Upper lobe of left lung (tissue), 6 donors: ENCODE measurements at regions not wholly inside any gene's neighbourhood (a gene's known extent, or its start where the extent isn't known, plus 50 kb on each side); places are given as distances from the start of the nearest gene placed in this dataset.

Source experiments
- ATAC-seq, 2 donors: fragments of 200-7000 bp; cut with Tn5 transposase; one replicate each; pipeline ENCODE4 v1.9.1; 2022; ENCODE audit warnings: mild to moderate bottlenecking in 2 of 2, moderate library complexity in 2 of 2; ENCODE audit not compliant: low FRiP score in 2 of 2
- DNase-seq, 2 donors: peaks; one replicate each; pipeline ENCODE4 v3.0.0-alpha.2; 2019 to 2020
- H3K27ac ChIP-seq, 4 donors: fragments of 200-600 bp; sonication (generic); one replicate each; pipeline ENCODE4 v1.5.1; 2016 to 2019
- H3K27me3 ChIP-seq, 4 donors: fragments of 200-600 bp; sonication (generic); one replicate each; pipeline ENCODE4 v1.5.1; 2017 to 2019
- H3K36me3 ChIP-seq, 4 donors: fragments of 200-600 bp; sonication (generic); one replicate each; pipeline ENCODE4 v1.5.1; 2016 to 2019
- H3K4me1 ChIP-seq, 4 donors: fragments of 200-600 bp; sonication (generic); one replicate each; pipeline ENCODE4 v1.5.1; 2018 to 2019
- H3K4me3 ChIP-seq, 4 donors: fragments of 200-600 bp; sonication (generic); one replicate each; pipeline ENCODE4 v1.5.1; 2017 to 2019; ENCODE audit warnings: mild to moderate bottlenecking in 2 of 4, moderate library complexity in 1 of 4
- H3K9me3 ChIP-seq, 4 donors: fragments of 200-600 bp; sonication (generic); one replicate each; pipeline ENCODE4 v1.5.1; 2018 to 2019
- EP300 ChIP-seq, 4 donors: sonication (generic); formaldehyde crosslinking; IDR thresholded peaks; one replicate each; pipeline ENCODE4 v1.5.1; 2017; ENCODE audit warnings: antibody characterized with exemption in 4 of 4, control low read depth in 2 of 4
- POLR2A ChIP-seq, 4 donors: fragments of 450-650 bp; IDR thresholded peaks; one replicate each; pipeline ENCODE4 v1.5.1; 2016 to 2017; ENCODE audit warnings: antibody characterized with exemption in 4 of 4, mild to moderate bottlenecking in 2 of 4
- POLR2AphosphoS5 ChIP-seq, 2 donors: sonication (generic); formaldehyde crosslinking; IDR thresholded peaks; one replicate each; pipeline ENCODE4 v1.5.1; 2017; ENCODE audit warnings: antibody characterized with exemption in 2 of 2
- WGBS, 2 donors: methylation state at CpG; one replicate each; pipeline ENCODE4 v1.1.5; 2017 to 2018; 5-methylcytosine and 5-hydroxymethylcytosine counted together
- TF ChIP-seq, protein P1 (sequence below), 6 experiments: fragments of 450-650 bp in 4 of 6; fragments of 200-600 bp in 2 of 6; sonication (generic) in 2 of 6; IDR thresholded peaks; one replicate each; pipeline ENCODE4 v1.5.1; 2016 to 2019; ENCODE audit warnings: antibody characterized with exemption in 6 of 6
- donor health status: DM: no; HTN: no; CAD: no; lungs with moderate emphysema.
- donor health status: DM: no; HTN: yes; CAD: no; lungs with severe emphysema.

DNA sequence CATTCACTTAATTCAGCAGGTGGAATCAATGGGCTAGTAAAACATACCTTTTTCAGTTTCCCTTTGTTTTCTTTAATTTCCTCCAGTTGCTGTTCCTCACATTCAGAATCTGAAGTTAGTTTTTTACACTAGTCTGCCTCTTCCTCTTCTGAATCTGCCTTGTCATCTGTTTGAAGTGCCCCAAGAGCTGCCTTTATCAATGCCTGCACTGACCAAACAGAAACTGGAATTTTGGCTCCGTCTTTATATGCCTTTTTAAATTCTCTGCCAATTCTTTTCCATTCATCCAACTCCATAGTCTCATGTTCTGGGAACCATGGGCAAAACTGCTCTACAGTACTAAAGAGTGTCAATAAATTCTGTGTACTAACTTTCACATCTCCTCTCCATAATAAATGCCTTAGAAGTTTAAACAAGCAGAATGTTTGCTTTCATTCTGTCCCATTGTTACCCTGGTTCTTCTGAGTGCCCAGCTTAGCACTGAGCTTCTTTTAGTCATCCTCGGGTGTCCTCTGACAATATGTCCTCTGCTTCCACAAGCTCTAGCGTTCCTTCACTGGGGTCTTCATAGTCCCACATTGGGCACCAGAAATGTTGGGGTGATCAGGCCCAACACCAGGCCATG lies 154.2 kb downstream of the ZNF486 start:
- Histone ChIP-seq H3K36me3 (no peaks in the 10 kb centered on the region), H3K27ac (no peak overlapping the region), H3K4me1 (no peaks in the 10 kb centered on the region), H3K4me3 (no peak overlapping the region), H3K27me3 (no peaks in the 10 kb centered on the region), H3K9me3 (peaks cover 0 to 5% (median 0%) of the 10 kb centered on the region in 4 donors)
- 68 to 71% methylated on average over 3 of the region's 3 CpGs for WGBS, 2 donors
- TF ChIP-seq, protein P1, sequence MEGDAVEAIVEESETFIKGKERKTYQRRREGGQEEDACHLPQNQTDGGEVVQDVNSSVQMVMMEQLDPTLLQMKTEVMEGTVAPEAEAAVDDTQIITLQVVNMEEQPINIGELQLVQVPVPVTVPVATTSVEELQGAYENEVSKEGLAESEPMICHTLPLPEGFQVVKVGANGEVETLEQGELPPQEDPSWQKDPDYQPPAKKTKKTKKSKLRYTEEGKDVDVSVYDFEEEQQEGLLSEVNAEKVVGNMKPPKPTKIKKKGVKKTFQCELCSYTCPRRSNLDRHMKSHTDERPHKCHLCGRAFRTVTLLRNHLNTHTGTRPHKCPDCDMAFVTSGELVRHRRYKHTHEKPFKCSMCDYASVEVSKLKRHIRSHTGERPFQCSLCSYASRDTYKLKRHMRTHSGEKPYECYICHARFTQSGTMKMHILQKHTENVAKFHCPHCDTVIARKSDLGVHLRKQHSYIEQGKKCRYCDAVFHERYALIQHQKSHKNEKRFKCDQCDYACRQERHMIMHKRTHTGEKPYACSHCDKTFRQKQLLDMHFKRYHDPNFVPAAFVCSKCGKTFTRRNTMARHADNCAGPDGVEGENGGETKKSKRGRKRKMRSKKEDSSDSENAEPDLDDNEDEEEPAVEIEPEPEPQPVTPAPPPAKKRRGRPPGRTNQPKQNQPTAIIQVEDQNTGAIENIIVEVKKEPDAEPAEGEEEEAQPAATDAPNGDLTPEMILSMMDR (IDR thresholded peaks at IDR 0.05) = no peak
- TF ChIP-seq POLR2AphosphoS5 (IDR thresholded peaks at IDR 0.05) = no peak
- TF ChIP-seq EP300 (IDR thresholded peaks at IDR 0.05) = no peak
- no peak for TF ChIP-seq POLR2A (IDR thresholded peaks at IDR 0.05)
- no peak for DNase-seq
- ATAC-seq = no peak

DNA sequence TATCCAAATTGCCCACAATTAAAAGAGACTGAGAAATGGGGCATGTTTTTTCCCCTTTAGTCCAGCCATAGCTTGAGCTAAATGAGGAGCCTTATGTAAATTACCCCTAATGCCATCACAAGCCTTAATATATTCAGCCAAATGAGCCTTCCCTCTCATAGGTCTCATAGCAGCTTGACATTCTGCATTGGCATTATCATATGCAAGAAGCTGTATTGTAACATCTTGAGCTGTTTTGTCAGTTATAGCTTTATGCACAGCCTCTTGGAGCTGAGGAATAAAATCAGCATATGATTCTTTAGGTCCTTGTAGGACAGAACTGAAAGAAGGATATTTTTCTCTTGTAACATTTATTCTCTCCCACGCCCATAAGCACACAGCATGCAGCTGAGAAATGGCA lies 153.2 kb downstream of the ZNF486 start:
- H3K4me1 ChIP-seq = no peaks in the 10 kb centered on the region
- no peak for DNase-seq
- ATAC-seq = no peak
- H3K9me3 ChIP-seq = peaks cover 0 to 5% (median 0%) of the 10 kb centered on the region in 4 donors
- 72 to 92% methylated on average over 1 of the region's 1 CpG for WGBS, 2 donors
- H3K27ac ChIP-seq = no peak overlapping the region
- no peak overlapping the region for H3K4me3 ChIP-seq
- TF ChIP-seq POLR2A (IDR thresholded peaks at IDR 0.05) = no peak
- H3K36me3 ChIP-seq = no peaks in the 10 kb centered on the region
- H3K27me3 ChIP-seq = no peaks in the 10 kb centered on the region

DNA sequence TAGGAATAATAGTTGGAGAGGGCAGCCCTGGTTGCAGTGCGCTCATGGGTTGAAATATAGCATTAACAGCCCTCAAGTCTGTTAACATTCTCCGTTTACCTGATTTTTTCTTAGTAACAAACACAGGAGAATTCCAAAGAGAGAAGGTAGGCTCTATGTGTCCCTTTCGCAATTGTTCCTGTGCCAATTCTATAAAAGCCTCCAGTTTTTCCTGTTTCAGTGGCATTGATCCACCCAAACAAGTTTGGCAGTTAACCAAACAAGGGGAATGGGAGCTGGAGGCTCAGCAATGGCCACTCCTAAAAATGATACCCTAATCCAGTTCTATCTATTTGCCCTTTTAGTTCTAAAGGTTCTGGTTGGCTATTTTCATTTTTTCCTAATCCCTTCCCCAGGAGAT lies 151.6 kb downstream of the ZNF486 start:
- Histone ChIP-seq H3K4me3 (no peak overlapping the region), H3K27ac (no peak overlapping the region), H3K36me3 (no peaks in the 10 kb centered on the region), H3K27me3 (no peaks in the 10 kb centered on the region), H3K9me3 (peaks cover 0 to 5% (median 0%) of the 10 kb centered on the region in 4 donors), H3K4me1 (no peaks in the 10 kb centered on the region)
- ATAC-seq = no peak
- 44 to 88% methylated on average over 3 of the region's 3 CpGs for WGBS, 2 donors
- TF ChIP-seq POLR2AphosphoS5 (IDR thresholded peaks at IDR 0.05) = no peak
- TF ChIP-seq POLR2A (IDR thresholded peaks at IDR 0.05) = no peak
- TF ChIP-seq, protein P1 (IDR thresholded peaks at IDR 0.05) = no peak
- no peak for TF ChIP-seq EP300 (IDR thresholded peaks at IDR 0.05)
- no peak for DNase-seq

DNA sequence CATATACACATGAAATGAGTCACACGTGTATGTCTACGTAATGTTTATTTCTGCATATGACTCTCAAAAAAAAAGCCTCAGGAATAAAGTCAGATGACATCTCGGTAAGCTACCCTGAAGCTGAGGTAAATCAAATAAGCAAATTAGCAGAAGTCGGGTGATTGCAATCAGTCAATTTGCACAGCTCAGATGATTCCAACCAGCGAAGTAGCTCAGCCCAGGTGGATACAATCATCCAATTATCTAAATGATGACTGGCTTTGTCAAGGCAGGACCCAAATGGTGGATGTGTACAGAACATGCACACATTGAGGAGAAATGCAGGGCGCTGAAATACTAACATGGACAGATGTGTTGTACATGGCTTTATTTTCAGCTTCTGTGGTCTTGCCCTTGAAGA lies 148.5 kb downstream of the ZNF486 start:
- H3K4me3 ChIP-seq = no peak overlapping the region
- no peaks in the 10 kb centered on the region for H3K9me3 ChIP-seq
- H3K27me3 ChIP-seq = no peaks in the 10 kb centered on the region
- no peaks in the 10 kb centered on the region for H3K4me1 ChIP-seq
- H3K27ac ChIP-seq = no peak overlapping the region
- ATAC-seq = no peak
- H3K36me3 ChIP-seq = no peaks in the 10 kb centered on the region
- no peak for DNase-seq
- 81 to 82% methylated on average over 6 of the region's 6 CpGs for WGBS, 2 donors
- TF ChIP-seq POLR2A (IDR thresholded peaks at IDR 0.05) (no peak), POLR2AphosphoS5 (IDR thresholded peaks at IDR 0.05) (no peak), EP300 (IDR thresholded peaks at IDR 0.05) (no peak)
- TF ChIP-seq, protein P1 (IDR thresholded peaks at IDR 0.05) = no peak

DNA sequence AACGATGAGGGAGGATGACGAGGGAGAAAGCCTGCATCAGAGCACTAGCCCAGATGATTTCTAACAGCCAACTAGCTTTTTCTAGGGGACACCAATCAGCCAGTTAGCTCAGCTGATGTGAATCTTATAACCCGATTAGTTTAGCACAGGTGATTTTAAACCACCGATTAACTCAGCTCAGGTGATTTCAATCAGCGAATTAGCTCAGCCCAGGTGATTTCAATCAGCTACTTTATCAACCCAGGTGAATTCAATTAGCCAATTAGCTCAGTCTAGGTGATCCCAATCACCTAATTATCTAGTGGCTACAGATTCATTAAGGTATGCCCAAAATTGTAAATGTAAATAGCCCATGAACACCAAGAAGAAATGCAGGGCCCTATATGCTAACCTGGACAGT lies 146.9 kb downstream of the ZNF486 start:
- no peak for ATAC-seq
- Histone ChIP-seq H3K4me1 (no peaks in the 10 kb centered on the region), H3K9me3 (no peaks in the 10 kb centered on the region), H3K27me3 (no peaks in the 10 kb centered on the region), H3K4me3 (no peak overlapping the region), H3K36me3 (no peaks in the 10 kb centered on the region), H3K27ac (no peak overlapping the region)
- TF ChIP-seq POLR2AphosphoS5 (IDR thresholded peaks at IDR 0.05) (no peak), POLR2A (IDR thresholded peaks at IDR 0.05) (no peak), EP300 (IDR thresholded peaks at IDR 0.05) (no peak)
- TF ChIP-seq, protein P1 (IDR thresholded peaks at IDR 0.05) = no peak
- DNase-seq = no peak
- 82 to 86% methylated on average over 5 of the region's 5 CpGs for WGBS, 2 donors
